C4-2B (cell line): ENCODE measurements at regions not wholly inside any gene's neighbourhood (a gene's known extent, or its start where the extent isn't known, plus 50 kb on each side); places are given as distances from the start of the nearest gene placed in this dataset.
"Not testable (repeated sequence)": the region's sequence is repeated elsewhere in the genome, so short reads cannot be mapped to it uniquely, and the experiment has no call there.

Experiments
- H3K27ac ChIP-seq: fragments of 450-650 bp; 2 replicates; pipeline ENCODE4 v1.5.1; 2017
- ZFX ChIP-seq: fragments of 450-650 bp; IDR thresholded peaks from 2 replicates; pipeline ENCODE4 v1.6.1; 2017
- TF ChIP-seq, protein P1 (sequence below): fragments of 450-650 bp; conservative IDR thresholded peaks from 2 replicates; pipeline ENCODE4 v1.5.1; 2017; ENCODE audit warnings: mild to moderate bottlenecking

DNA sequence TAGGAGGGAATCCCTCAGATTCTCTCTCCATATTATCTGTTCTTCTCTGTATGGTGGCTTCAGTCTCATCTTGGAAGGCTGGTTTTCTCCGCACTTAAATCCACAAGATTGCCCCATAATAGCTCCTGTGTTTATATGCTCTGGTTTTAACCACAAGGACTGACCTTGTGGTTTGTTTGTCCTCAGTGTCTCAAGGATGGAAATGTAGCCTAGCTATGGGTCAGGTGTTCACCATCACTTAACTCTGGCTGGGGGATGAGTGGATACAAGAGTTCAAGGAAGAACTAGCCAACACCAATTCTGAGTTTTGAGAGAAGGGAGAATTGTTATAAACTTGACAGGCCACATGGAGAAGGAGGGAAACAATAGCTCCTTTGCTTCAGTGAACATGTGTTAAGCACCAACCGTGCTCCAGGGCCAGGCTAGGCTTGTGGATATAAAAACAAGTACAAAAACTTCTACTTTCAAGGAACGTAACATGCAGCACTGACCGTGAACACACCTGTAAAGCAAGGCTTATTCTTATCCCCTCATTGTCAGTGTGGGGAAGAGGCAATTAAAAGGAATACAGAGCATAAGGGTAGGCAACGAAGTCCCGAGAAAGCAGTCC is 75.6 kb upstream of the VLDLR start:
- TF ChIP-seq, protein P1, sequence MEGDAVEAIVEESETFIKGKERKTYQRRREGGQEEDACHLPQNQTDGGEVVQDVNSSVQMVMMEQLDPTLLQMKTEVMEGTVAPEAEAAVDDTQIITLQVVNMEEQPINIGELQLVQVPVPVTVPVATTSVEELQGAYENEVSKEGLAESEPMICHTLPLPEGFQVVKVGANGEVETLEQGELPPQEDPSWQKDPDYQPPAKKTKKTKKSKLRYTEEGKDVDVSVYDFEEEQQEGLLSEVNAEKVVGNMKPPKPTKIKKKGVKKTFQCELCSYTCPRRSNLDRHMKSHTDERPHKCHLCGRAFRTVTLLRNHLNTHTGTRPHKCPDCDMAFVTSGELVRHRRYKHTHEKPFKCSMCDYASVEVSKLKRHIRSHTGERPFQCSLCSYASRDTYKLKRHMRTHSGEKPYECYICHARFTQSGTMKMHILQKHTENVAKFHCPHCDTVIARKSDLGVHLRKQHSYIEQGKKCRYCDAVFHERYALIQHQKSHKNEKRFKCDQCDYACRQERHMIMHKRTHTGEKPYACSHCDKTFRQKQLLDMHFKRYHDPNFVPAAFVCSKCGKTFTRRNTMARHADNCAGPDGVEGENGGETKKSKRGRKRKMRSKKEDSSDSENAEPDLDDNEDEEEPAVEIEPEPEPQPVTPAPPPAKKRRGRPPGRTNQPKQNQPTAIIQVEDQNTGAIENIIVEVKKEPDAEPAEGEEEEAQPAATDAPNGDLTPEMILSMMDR, result no peak
- no peak for TF ChIP-seq ZFX
- H3K27ac ChIP-seq, result no peak overlapping the region

DNA sequence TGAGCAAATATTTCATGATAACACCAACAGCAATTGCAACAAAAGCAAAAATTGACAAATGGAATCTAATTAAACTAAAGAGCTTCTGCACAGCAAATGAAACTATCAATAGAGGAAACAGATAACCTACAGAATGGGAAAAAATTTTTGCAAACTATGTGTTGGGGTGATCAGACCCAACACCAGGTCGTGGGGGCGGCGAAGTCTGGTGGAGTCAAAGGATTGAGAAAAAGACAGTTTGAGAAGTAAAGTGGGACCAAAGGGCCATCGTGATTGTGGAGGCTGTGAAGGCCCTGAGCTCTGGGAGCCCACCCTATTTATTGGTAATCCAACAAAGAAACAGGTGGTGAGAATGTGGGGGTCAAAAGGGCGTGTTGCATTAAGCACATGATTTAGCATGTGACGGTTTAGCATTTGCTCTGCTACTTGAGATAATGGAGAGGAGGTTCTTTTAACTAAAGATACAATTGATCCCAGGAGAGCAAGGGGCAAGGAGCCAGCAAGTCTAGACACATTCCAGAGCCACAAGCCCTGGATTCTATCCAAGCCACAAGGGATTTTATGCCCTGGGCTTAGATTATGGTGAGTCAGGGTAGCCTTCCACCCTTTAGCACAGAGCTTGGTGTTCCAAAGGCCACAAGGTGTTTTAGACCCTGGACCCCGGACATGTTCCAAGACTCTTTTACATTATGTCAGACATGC is 65.5 kb upstream of the VLDLR start:
- H3K27ac ChIP-seq, result not testable (repeated sequence)

DNA sequence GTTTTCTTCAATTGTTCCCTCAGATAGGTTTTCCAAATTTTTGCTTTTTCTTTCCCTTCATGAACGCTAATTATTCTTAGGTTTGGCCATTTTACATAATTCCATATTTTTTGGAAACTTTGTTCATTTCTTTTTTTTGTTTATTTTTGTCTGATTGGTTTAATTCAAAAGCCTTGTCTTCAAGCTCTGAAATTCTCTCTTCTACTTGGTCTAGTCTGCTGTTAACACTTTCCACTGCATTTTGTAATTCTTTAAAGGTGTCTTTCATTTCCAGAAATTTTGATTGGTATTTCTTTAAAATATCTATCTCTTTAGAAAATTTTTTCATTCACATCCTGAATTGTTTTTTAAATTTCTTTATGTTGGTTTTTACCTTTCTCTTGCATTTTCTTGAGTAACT is 63.9 kb upstream of the VLDLR start:
- no peak overlapping the region for H3K27ac ChIP-seq
- no peak for TF ChIP-seq ZFX
- TF ChIP-seq, protein P1, result no peak

DNA sequence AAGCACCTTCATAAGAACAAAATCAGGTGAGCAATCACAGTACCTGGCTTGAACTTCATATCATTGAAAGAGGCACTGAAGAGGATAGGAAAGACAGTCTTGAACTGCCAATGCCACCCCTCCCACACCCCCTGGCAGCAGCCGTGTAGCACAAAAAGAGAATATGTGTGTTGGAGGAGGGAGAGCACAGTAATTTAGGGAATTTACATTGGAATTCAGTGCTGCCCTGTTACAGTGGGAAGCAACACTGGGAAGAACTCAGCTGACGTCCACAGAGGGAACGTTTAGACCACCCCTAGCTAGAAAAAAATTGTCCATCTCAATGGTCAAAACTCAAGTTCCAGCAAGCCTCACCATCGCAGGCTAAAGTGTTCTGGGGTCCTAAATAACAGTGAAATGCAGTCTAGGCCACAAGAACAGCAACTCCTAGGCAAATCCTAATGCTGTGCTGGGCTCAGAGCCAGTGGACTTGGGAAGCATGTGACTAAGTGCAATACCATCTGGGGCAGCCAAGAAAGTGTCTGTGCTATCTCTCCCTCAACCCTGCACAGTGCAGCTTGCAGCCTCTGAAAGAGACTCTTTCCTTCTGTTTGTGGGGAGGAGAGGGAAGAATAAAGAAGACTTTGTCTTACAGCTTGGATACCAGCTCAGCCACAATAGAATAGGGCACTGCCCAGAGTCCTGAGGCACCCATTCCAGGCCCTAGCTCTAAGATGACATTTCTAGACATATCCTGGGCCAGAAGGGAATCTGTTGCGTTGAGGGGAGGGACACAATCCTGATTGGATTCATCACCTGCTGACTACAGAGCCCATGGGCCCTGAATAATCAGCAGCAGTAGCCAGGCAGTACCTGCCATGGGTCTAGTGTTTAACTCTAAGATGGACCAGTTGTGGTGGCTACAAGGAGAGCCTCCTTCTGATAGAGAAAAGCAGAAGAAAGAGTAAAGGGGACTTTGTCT is 62.1 kb upstream of the VLDLR start:
- no peak overlapping the region for H3K27ac ChIP-seq
- no peak for TF ChIP-seq ZFX
- TF ChIP-seq, protein P1, result no peak

DNA sequence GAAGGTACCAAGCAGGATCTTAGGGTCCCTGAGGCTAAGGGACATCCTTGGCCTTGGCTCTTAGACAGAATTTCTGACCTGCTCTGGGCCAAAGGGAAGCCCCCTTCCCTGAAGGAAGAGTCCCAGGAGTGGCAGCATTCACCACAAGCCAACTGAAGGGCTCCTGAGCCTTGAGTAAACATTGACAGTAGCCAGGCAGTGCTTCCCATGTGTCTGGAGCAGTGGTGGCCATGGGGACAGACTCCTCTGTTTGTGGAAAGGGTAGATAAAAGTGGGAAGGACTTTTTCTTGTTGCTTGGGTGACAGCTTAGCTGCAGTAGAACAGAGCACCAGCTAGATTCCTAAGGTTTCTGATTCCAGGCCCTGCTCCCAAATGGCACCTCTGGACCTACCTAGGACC is 61.4 kb upstream of the VLDLR start:
- no peak overlapping the region for H3K27ac ChIP-seq
- TF ChIP-seq, protein P1, result no peak
- no peak for TF ChIP-seq ZFX

DNA sequence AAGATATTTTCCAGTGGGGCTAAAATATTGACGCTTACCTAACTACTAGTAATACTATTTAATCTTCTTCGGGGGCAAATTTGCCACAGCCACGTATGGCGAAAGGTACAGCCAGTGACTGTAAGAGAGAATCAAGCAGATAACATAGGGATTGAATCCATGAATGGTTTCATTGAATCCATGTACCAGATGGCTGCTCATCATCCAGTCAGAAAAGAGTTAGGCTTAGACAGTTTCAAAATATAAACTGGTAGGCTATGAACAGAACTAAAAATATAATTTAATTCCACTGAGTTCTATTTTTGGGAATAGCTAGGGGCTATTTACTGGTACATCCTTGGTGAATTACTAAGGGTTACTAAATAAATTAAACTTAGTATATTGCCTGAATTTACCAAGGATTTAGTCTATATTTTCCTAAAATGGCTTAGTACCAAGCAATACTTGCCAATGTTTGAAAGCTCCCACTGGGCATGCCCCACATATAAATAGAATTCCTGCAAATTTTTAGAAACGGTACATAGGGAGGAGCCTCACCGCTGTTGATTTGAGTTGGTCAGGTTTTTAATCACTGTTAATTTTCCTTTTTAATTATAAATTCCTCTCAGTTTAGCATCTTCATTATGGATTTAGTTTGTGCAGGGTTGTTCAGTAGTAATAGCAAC is 55.8 kb upstream of the VLDLR start:
- TF ChIP-seq ZFX, result no peak
- TF ChIP-seq, protein P1, result no peak

DNA sequence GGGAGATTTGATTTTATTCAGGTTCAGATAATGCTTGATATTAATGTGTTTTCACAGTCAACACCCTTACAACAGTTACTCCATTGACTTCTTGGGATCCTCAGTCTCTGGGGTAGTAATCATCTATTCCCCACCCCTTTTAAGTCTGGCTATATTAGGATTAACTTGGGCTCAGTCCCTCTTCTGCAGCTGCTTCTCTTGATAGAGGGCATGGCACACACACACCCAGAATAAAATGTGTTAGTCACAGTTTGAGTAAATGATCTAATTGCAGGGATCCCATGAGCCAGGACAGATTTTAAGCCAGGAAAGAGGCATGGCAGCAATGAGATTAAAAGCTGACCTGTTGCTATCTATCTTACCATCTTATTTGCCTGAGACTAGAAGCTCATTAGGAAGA is 53.7 kb upstream of the VLDLR start:
- TF ChIP-seq, protein P1, result no peak
- no peak for TF ChIP-seq ZFX

More for the DNA sequence above, 55.8 kb upstream of the VLDLR start:
- no peak overlapping the region for H3K27ac ChIP-seq

More for the DNA sequence above, 53.7 kb upstream of the VLDLR start:
- H3K27ac ChIP-seq, result no peak overlapping the region
